A673 (cell line): ENCODE measurements at regions not wholly inside any gene's neighbourhood (a gene's known extent, or its start where the extent isn't known, plus 50 kb on each side); places are given as distances from the start of the nearest gene placed in this dataset.

ENCODE experiments used
- EZH2 ChIP-seq: fragments of 200-600 bp; sonication (generic); IDR thresholded peaks from 2 replicates; pipeline ENCODE4 v1.6.1; 2017; ENCODE audit warnings: borderline replicate concordance, low read depth, mild to moderate bottlenecking, mixed read lengths, antibody characterized with exemption, low read length; ENCODE audit not compliant: poor library complexity, severe bottlenecking
- TF ChIP-seq, protein P1 (sequence below): fragments of 300-800, 200-600 bp; sonication (generic); conservative IDR thresholded peaks from 2 replicates; pipeline ENCODE4 v1.5.1; 2017; ENCODE audit warnings: low read depth, mild to moderate bottlenecking, antibody characterized with exemption, low read length, moderate library complexity, mixed read lengths

DNA sequence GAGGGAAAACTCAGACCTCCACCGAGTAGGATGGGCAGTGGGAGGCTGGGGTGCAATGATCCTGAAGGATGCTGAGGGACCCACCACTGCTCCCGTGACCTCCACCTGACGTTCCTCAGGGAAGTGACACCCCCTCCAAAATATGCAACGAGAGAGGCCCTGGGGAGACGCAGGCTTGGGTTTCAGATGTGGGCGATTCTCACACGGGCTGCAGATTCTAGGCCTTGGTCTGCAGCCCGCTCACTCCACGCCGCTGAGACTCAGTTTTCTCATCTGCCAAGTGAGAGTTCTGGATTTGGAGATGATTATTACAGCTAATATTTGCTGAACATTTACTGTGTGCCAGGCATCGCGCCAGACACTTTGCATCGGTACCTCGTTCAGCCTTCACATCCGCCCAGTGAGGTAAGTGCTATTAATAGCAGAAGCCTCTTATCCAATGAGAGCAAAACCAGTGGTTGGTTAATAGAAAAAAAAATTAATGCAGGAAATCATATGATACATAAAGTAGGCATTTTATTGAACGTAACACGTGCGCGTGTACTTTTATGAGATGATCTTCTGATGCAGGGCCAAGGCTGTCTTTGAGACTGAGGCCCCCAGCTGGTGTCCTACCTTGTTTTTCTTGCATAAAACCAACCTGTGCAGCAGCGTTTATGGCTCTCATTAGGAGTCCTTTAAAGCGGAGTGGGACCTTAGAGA, 102.0 kb upstream of the RUNX3 start:
- TF ChIP-seq, protein P1, sequence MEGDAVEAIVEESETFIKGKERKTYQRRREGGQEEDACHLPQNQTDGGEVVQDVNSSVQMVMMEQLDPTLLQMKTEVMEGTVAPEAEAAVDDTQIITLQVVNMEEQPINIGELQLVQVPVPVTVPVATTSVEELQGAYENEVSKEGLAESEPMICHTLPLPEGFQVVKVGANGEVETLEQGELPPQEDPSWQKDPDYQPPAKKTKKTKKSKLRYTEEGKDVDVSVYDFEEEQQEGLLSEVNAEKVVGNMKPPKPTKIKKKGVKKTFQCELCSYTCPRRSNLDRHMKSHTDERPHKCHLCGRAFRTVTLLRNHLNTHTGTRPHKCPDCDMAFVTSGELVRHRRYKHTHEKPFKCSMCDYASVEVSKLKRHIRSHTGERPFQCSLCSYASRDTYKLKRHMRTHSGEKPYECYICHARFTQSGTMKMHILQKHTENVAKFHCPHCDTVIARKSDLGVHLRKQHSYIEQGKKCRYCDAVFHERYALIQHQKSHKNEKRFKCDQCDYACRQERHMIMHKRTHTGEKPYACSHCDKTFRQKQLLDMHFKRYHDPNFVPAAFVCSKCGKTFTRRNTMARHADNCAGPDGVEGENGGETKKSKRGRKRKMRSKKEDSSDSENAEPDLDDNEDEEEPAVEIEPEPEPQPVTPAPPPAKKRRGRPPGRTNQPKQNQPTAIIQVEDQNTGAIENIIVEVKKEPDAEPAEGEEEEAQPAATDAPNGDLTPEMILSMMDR, result no peak
- no peak for TF ChIP-seq EZH2
